ENCODE measurements at regions not wholly inside any gene's neighbourhood (a gene's known extent, or its start where the extent isn't known, plus 50 kb on each side); places are given as distances from the start of the nearest gene placed in this dataset.
"Not testable (repeated sequence)": the region's sequence is repeated elsewhere in the genome, so short reads cannot be mapped to it uniquely, and the experiment has no call there.

GRCh38 chr13:42495255-42495654 is 78.7 kb upstream of the TNFSF11 start:
- DNase-seq (ENCODE audit: low read depth, low spot score) = no peak
- ChIA-PET CTCF (no interaction called here), POLR2A (interaction anchor here (1.0 kb wide), 1 partner anchor 8 kb away, joined by 3 read pairs; no protein-coding TSS in a partner anchor)
- no peak overlapping the region for H3K4me3 ChIP-seq (ENCODE audit: low read depth, low read length)
- no peak for TF ChIP-seq CTCF (IDR thresholded peaks at IDR 0.05; ENCODE audit: insufficient read depth, low read length, missing control alignments)

GRCh38 chr13:42495751-42496150 is 78.2 kb upstream of the TNFSF11 start:
- H3K4me3 ChIP-seq (ENCODE audit: low read depth, low read length) = no peak overlapping the region
- CTCF ChIA-PET = no interaction called here
- no peak for TF ChIP-seq CTCF (IDR thresholded peaks at IDR 0.05; ENCODE audit: insufficient read depth, low read length, missing control alignments)
- POLR2A ChIA-PET = interaction anchor here (1.0 kb wide), 1 partner anchor 9 kb away, joined by 3 read pairs; no protein-coding TSS in a partner anchor
- DNase-seq (ENCODE audit: low read depth, low spot score) = no peak

GRCh38 chr13:42496926-42497554 is 76.9 kb upstream of the TNFSF11 start:
- DNase-seq (ENCODE audit: low read depth, low spot score); CTCF ChIA-PET; POLR2A ChIA-PET; H3K4me3 ChIP-seq (ENCODE audit: low read depth, low read length): not testable (repeated sequence)

- DNase-seq (ENCODE audit: low read depth, low spot score) = no peak
Observed at GRCh38 chr13:42497798-42498197, 76.2 kb upstream of the TNFSF11 start.

GRCh38 chr13:42498521-42498920 is 75.4 kb upstream of the TNFSF11 start:
- no peak overlapping the region for H3K4me3 ChIP-seq (ENCODE audit: low read depth, low read length)
- POLR2A ChIA-PET = no interaction called here
- CTCF ChIA-PET = no interaction called here
- TF ChIP-seq CTCF (IDR thresholded peaks at IDR 0.05; ENCODE audit: insufficient read depth, low read length, missing control alignments) = no peak
- DNase-seq (ENCODE audit: low read depth, low spot score) = no peak

More at GRCh38 chr13:42497798-42498197, 76.2 kb upstream of the TNFSF11 start:
- ChIA-PET CTCF (no interaction called here), POLR2A (no interaction called here)
- TF ChIP-seq CTCF (IDR thresholded peaks at IDR 0.05; ENCODE audit: insufficient read depth, low read length, missing control alignments) = no peak
- no peak overlapping the region for H3K4me3 ChIP-seq (ENCODE audit: low read depth, low read length)

Data from AG04449 (cell line).